ENCODE measurements at regions not wholly inside any gene's neighbourhood (a gene's known extent, or its start where the extent isn't known, plus 50 kb on each side); places are given as distances from the start of the nearest gene placed in this dataset.

- no peak for TF ChIP-seq CTCF (IDR thresholded peaks at IDR 0.05)
- no peak for TF ChIP-seq POLR2A (IDR thresholded peaks at IDR 0.05)
These were observed 525.6 kb downstream of the MDFIC start for GRCh38 chr7:115447495-115447894.
